UCSD-AML1 (cell line): ENCODE measurements at regions not wholly inside any gene's neighbourhood (a gene's known extent, or its start where the extent isn't known, plus 50 kb on each side); places are given as distances from the start of the nearest gene placed in this dataset.
"Not testable (repeated sequence)": the region's sequence is repeated elsewhere in the genome, so short reads cannot be mapped to it uniquely, and the experiment has no call there.

ENCODE experiments used
- DNase-seq: peaks from one replicate; lab custom pipeline; 2025; ENCODE audit not compliant: unreplicated experiment; lab: John Stamatoyannopoulos, UW

DNA sequence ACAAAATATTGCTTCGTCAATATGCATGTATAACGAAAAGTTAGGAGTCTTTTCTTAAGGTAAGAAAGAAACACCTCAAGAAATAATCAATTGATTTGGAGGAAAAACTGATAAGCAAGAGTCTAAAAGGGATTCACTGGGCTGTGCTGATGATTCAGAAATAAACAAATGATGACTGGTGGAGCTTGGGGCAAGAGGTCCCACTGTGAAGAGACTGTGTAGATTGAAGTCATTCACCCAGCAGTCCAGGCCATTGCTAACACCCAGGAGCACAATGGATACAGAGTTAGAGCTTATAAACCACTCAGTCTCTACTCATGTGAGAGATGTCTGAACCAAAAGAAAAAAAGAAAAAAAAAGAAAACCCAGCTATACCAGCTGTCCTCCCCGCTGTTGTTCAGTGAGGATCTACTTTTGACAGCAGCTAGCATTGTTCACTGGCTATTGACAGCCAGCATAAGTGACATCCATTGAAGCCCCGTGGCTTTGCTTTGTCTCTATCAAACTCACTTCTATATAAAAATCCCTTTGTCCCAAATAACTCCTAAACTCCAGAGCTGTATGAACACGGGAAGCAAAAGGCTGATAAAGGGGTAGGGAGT, 255.5 kb downstream of the KCTD12 start:
- no peak for DNase-seq

GRCh38 chr13:76622315-76623040, 263.7 kb downstream of the KCTD12 start:
- DNase-seq = no peak

DNA sequence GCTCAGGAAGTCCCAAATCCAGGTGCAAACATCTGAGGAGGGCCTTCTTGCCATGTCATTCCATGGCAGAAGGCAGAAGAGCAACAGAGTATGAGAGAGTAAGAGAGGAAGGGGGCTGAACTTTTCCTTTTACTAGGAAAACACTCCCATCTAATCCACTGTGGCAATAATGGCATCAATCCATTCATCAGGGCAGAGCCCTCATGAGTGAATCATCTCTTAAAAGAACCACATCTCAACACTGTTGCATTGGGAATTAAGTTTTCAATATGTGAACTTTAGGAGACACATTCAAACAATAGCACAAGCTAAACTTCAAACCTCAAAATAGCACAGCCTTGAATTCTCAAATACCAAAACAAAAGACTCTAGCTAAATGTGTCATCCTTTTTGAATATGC, 264.5 kb downstream of the KCTD12 start:
- DNase-seq = no peak

DNA sequence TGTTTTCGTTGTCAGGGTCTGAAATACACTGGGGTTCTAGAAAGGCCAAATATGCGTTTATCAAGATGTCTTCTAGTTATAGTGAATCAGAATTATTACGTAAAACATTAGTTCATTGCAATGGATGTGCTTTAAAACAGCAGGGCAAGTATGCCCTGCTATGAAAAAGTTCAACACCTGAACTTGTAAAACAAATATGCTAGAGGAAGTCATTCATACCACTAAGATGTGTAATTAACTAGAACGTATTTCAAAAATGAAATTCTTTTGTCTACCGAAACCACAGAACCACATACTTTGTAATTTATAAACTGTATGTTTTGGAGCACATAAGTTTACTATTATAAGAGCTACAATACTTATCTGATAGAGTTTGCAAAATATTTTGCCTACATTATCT, 266.2 kb downstream of the KCTD12 start:
- no peak for DNase-seq

DNA sequence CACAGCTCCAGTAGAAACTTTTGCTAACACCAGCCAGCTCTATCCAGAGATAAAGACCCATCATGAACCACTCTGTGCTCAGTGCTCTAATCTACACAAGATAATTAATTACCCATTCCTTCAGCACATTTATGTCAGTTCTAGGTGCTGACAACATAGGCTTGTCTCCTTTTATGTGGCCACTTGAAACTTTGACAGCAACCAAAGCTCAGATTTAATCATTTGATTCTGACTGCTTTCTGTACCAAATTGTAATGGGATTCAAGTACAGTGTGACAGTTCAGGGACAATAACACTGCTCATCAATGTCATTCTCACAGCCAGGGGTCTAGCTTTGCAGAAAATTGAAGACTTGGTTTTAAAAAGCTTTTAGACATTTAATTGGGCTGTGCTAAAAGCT, 266.6 kb downstream of the KCTD12 start:
- no peak for DNase-seq

GRCh38 chr13:76610819-76611415, 275.3 kb downstream of the KCTD12 start:
- no peak for DNase-seq

GRCh38 chr13:76609643-76610042, 276.6 kb downstream of the KCTD12 start:
- no peak for DNase-seq

DNA sequence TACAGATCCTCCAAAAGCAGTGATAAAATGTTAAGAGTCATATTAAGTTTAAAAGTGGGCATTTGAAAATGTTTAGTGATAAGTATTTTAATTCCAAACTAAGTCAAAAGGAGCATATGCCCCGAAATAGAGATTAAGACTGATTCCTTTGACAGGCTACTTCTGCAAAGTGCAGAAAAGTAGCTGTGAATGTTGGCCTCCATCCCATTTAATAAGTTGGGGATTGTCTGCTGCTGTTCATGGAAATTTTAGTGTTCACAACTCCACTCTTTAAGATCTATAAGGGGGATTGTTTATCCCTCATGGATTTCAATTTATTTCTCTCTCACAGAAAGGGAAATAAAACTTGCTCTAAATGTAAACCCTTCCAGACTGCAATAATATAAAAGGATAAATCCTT, 278.3 kb downstream of the KCTD12 start:
- no peak for DNase-seq

DNA sequence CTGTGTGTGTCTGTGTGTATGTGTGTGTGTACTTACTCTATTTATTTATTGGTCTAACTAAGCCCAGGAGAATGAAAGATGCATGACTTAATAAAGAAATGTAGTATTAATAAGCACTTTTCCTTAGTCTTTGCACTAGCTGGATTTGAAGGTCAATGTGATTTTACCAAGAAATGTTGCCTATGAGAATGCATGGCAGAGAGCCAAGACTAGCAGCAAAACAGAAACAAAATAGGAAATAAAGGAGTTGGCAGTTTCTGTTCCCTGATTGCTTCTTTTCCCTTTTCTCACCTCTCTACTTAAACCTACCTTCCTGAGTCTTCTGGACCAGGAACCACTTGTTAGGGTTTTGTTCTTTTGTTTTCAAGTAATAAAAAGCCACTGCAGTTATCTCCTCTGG, 286.1 kb downstream of the KCTD12 start:
- DNase-seq = no peak

- no peak for DNase-seq
These were observed 288.3 kb downstream of the KCTD12 start for GRCh38 chr13:76597868-76598267.

DNA sequence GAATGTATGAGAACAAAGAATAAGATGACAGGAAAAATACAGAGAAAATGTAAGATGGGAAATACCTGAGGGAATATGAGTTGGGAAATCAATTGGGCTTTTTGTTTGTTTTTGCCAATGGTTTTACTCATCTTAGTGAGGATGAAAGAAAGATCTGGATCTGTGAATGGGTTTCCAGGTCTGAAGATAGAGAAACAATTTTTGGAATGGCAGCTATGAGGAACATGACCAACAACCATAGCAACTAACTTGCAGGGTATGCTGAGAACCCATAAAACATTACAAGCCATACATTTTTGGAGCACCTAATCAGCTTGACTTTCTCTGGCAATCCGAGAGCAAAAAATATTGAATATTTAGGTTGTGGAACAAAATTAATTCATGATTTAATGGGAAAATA, 290.0 kb downstream of the KCTD12 start:
- no peak for DNase-seq

DNA sequence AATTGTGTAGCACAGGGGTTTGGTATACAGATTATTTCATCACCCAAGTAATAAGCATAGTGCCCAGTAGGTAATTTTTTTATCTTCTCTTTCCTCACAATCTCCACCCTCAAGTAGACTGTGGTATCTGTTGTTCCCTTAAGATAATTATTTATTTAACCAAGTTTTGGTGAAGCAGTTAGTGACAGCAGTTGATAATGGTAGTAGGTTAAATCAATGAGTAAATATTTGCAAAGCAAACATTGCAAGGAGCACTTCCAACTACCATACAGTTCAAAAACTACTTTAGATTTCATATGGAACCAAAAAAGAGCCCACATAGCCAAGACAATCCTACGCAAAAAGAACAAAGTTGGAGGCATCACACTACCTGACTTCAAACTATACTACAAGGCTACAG, 291.8 kb downstream of the KCTD12 start:
- no peak for DNase-seq

- no peak for DNase-seq
These were observed 299.4 kb downstream of the KCTD12 start for GRCh38 chr13:76586842-76587241.

DNA sequence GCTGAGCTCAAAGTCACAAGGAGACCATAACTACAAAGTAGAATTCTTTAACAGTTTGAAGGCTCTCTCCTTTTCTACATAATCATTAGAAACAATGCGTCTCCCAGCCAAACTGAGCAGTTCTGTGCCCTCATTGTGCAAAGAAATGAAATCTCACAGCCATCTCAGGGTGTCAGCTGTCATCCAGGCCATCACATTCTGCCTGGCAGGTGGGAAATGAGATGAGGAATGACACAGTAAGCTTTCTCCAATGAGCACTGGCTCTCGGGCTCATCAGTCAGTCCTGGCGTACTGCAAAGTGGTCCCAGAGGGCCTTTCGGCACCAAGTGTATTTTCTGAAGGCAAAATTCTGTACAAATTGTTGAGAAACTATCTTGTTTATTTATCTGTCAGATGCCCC, 306.5 kb downstream of the KCTD12 start:
- DNase-seq = no peak

DNA sequence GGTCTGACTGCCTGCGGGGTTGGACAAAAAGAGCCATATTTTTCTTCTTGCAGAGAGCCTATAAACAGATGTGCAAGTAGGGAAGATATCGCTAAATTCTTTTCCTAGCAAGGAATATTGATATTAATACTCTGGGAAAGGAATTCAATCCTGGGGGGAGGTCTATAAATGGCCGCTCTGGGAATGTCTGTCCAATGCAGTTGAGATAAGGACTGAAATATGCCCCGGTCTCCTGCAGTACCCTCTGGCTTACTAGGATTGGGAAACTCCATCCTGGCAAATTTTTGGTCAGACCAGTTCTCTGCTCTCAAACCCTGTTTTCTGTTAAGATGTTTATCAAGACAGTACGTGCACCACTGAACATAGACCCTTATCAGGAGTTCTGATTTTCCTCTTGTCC, 310.6 kb downstream of the KCTD12 start:
- DNase-seq = not testable (repeated sequence)

DNA sequence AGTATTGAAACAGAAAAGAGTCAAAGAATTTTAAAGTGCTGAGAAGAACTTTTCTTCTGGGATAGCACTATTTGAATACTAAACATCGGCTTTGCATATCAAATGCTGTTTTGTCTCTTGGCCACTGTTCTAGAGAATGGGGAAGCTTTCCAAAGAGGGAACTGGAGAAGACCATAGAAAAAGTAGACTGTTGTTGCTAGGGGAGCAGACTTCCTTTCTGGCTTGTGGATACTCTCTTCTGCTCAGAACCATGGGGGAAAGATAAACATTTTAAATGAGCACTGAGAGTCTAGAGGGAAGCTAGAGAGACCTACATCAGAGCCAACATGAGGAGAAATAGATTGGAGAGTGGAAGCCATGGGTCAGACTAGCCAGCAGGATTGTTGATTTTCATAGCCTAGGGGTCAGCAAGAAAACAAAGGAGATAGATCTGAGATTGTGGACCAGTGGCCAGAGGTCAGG, 315.7 kb downstream of the KCTD12 start:
- DNase-seq = no peak

DNA sequence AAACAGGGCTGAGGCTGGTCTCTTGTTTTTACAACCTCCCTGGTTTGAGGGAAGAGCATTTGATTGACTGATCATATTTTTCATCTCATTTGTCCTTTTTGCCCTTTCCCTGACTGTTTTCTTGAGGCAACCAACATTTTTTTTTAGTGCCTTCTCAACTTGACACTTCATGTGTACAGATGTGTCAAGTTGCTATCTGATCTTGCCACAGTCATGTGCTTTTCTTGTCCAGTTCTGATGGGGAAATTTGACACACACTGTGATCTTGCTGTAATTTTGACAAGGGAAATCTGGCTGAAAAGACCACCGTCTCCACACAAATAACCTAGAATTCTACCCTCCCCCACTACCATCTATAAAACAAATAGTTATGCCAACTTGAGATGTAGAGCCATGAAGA, 329.6 kb downstream of the KCTD12 start:
- no peak for DNase-seq

DNA sequence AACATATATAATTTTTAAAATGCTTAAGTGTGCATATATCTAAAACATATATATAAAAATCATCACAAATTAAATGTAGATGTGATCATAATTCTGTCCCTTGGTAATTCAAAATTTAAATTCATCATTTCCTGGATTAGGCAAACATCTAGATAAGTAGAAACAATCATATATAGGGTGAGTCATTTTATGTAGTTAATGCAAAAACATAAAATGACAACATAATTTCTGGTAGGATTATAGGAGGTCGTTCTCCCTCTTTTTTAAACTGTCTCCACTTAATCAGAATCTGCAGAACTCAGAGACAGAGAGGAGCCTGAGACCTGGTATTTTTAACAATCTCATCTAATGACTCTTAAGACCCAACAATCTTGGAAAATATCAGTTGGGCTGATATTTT, 333.4 kb downstream of the KCTD12 start:
- DNase-seq = no peak

GRCh38 chr13:76552041-76552772, 334.0 kb downstream of the KCTD12 start:
- DNase-seq = no peak

GRCh38 chr13:76542176-76542575, 344.0 kb downstream of the KCTD12 start:
- DNase-seq = no peak

DNA sequence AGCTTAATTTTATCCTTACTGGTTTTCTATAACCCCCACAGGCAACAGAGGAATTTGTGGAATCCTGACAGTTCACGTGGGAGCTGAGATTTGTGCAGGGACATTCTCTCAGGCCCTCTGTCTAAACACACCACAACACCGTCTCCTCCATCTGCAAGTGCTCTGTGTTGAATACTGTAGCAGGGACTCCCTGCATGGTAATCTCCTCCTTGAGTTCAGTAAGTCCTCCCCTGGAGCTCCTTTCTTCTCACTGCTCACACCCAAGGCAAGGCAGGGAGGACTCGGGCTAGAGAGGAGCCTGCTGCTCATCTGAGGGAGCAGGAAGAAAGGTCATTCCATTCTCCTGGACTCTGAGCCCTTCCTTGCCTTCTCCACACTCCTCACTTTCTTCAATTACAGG, 348.2 kb downstream of the KCTD12 start:
- no peak for DNase-seq

GRCh38 chr13:76533251-76533650, 353.0 kb downstream of the KCTD12 start:
- no peak for DNase-seq
